PC-9 (cell line): ENCODE measurements at regions not wholly inside any gene's neighbourhood (a gene's known extent, or its start where the extent isn't known, plus 50 kb on each side); places are given as distances from the start of the nearest gene placed in this dataset.

Experiments used
- BruUV-seq: library from RNA; stranded (reverse); fragments of 400-500 nt; replicated peaks from 2 replicates; lab custom pipeline; 2021; lab: Mats Ljungman, UMichigan
- CTCF ChIA-PET: fragments of 300-600 bp; sonication (Branson Sonifier 250); formaldehyde crosslinking; loops from one replicate; lab custom pipeline; 2022; ENCODE audit warnings: antibody characterized with exemption; lab: Charles Lee
- POLR2A ChIA-PET: fragments of 300-600 bp; sonication (Branson Sonifier 250); formaldehyde crosslinking; loops from one replicate; lab custom pipeline; 2022; ENCODE audit warnings: antibody characterized with exemption; ENCODE audit not compliant: unreplicated experiment; lab: Charles Lee
- DNase-seq, 2 experiments: peaks; one replicate each; pipeline versions ENCODE4 v3.0.0 to v3.0.0-alpha.2; 2015 to 2022; ENCODE audit warnings: mixed read lengths in 1 of 2
- H2AFZ ChIP-seq: fragments of 200-600 bp; sonication (generic); 2 replicates; pipeline ENCODE4 v1.8.1; 2017; ENCODE audit warnings: antibody characterized with exemption
- H3F3A ChIP-seq: fragments of 200-600 bp; sonication (generic); 2 replicates; pipeline ENCODE4 v1.8.1; 2017; ENCODE audit warnings: antibody characterized with exemption, mild to moderate bottlenecking, low read depth; ENCODE audit not compliant: insufficient read depth
- H3K27ac ChIP-seq: fragments of 200-600 bp; sonication (generic); 2 replicates; pipeline ENCODE4 v1.6.1; 2016; ENCODE audit warnings: mixed run types
- H3K27me3 ChIP-seq: fragments of 200-600 bp; sonication (generic); 2 replicates; pipeline ENCODE4 v1.6.1; 2016; ENCODE audit warnings: low read depth, mixed run types; ENCODE audit not compliant: insufficient read depth
- H3K36me3 ChIP-seq: fragments of 200-600 bp; sonication (generic); 2 replicates; pipeline ENCODE4 v1.6.1; 2016; ENCODE audit warnings: low read depth, mixed run types
- H3K4me1 ChIP-seq: fragments of 200-600 bp; sonication (generic); replicated peaks from 2 replicates; pipeline ENCODE4 v1.6.1; 2016; ENCODE audit warnings: mixed run types; ENCODE audit not compliant: insufficient read depth
- H3K4me2 ChIP-seq: fragments of 200-600 bp; sonication (generic); 2 replicates; pipeline ENCODE4 v1.6.1; 2017; ENCODE audit warnings: mixed run types
- H3K4me3 ChIP-seq: fragments of 200-600 bp; sonication (generic); 2 replicates; pipeline ENCODE4 v1.6.1; 2016; ENCODE audit warnings: mixed run types
- H3K79me2 ChIP-seq: fragments of 200-600 bp; sonication (generic); 2 replicates; pipeline ENCODE4 v1.6.1; 2017; ENCODE audit warnings: low read depth, mixed run types
- H3K9me2 ChIP-seq: fragments of 200-600 bp; sonication (generic); 2 replicates; pipeline ENCODE4 v1.8.1; 2017; ENCODE audit warnings: mild to moderate bottlenecking; ENCODE audit not compliant: insufficient read depth
- H3K9me3 ChIP-seq: fragments of 200-600 bp; sonication (generic); 2 replicates; pipeline ENCODE4 v1.8.1; 2016; ENCODE audit warnings: low read depth; ENCODE audit not compliant: insufficient read depth
- H4K20me1 ChIP-seq: fragments of 200-600 bp; sonication (generic); 2 replicates; pipeline ENCODE4 v1.8.1; 2017; ENCODE audit not compliant: insufficient read depth
- CTCF ChIP-seq: fragments of 200-600 bp; sonication (generic); conservative IDR thresholded peaks from 2 replicates; pipeline ENCODE4 v1.6.1; 2017; ENCODE audit warnings: mixed run types, antibody characterized with exemption, mild to moderate bottlenecking, moderate library complexity
- EZH2 ChIP-seq: fragments of 200-600 bp; sonication (generic); IDR thresholded peaks from 2 replicates; pipeline ENCODE4 v1.8.0; 2017; ENCODE audit warnings: antibody characterized with exemption, low read depth
- intact Hi-C: fragments of 100-400 bp; cut with micrococcal nuclease; formaldehyde crosslinking; loops from one replicate; pipeline ENCODE4 v1.10.0; 2022; ENCODE audit not compliant: unreplicated experiment

DNA sequence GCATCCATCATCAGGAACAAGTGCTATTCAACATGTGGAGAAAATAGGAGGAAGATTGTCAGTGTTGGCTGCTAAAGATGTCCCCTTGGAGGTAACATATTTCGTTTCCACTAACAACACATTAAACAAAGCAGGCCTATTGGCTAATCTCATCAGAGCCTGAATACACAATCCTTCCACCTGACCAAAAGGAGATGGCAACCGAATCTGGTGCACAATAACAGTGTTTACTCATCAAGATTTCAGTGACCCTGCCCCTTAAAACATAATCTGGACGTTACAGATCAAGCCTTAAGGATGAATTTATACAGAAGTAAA is 582.5 kb downstream of the EFNB2 start:
- intact Hi-C loops: no loop called here
- no peak for DNase-seq
- Histone ChIP-seq H4K20me1 (no peaks in the 10 kb centered on the region), H3K9me2 (no peaks in the 10 kb centered on the region), H3K4me3 (no peak overlapping the region), H3F3A (no peaks in the 10 kb centered on the region), H3K36me3 (no peaks in the 10 kb centered on the region), H3K27ac (no peak overlapping the region), H3K4me1 (no peaks in the 10 kb centered on the region), H2AFZ (0 out of 2 replicates have a peak overlapping the region, but pooled peaks have one; percentile 1), H3K4me2 (no peak overlapping the region), H3K79me2 (no peaks in the 10 kb centered on the region), H3K9me3 (0 out of 2 replicates have a peak, but pooled peaks cover 8% of the 10 kb centered on the region), H3K27me3 (no peaks in the 10 kb centered on the region)
- ChIA-PET POLR2A (no interaction called here), CTCF (no interaction called here)
- no peak for TF ChIP-seq CTCF
- no peak for TF ChIP-seq EZH2
- BruUV-seq: no TSS peak

- no peaks in the 10 kb centered on the region for H3K36me3 ChIP-seq
- H3K4me3 ChIP-seq: no peak overlapping the region
- no peak overlapping the region for H3K4me2 ChIP-seq
- TF ChIP-seq CTCF (no peak), EZH2 (no peak)
- H3K79me2 ChIP-seq: no peaks in the 10 kb centered on the region
- BruUV-seq: no TSS peak
- no peaks in the 10 kb centered on the region for H4K20me1 ChIP-seq
- POLR2A ChIA-PET: no interaction called here
- no peaks in the 10 kb centered on the region for H3K4me1 ChIP-seq
- no peaks in the 10 kb centered on the region for H3K27me3 ChIP-seq
- no peak overlapping the region for H3K27ac ChIP-seq
- no peak for DNase-seq
- 0 out of 2 replicates have a peak overlapping the region, but pooled peaks have one; percentile 1 for H2AFZ ChIP-seq
- H3K9me2 ChIP-seq: no peaks in the 10 kb centered on the region
- H3K9me3 ChIP-seq: 0 out of 2 replicates have a peak, but pooled peaks cover 3% of the 10 kb centered on the region
- CTCF ChIA-PET: no interaction called here
- intact Hi-C loops: no loop called here
- no peaks in the 10 kb centered on the region for H3F3A ChIP-seq
Measured at GRCh38 chr13:105952233-105952972, 583.1 kb downstream of the EFNB2 start.

GRCh38 chr13:105948143-105948542 is 587.3 kb downstream of the EFNB2 start:
- Histone ChIP-seq H3K9me2 (no peaks in the 10 kb centered on the region), H3K79me2 (no peaks in the 10 kb centered on the region), H3K36me3 (no peaks in the 10 kb centered on the region), H2AFZ (no peak overlapping the region), H3K27me3 (no peaks in the 10 kb centered on the region), H3K27ac (no peak overlapping the region), H3F3A (no peaks in the 10 kb centered on the region), H3K4me2 (no peak overlapping the region), H3K4me1 (no peaks in the 10 kb centered on the region), H3K4me3 (no peak overlapping the region), H4K20me1 (no peaks in the 10 kb centered on the region), H3K9me3 (0 out of 2 replicates have a peak, but pooled peaks cover 3% of the 10 kb centered on the region)
- no TSS peak for BruUV-seq
- no peak for DNase-seq
- intact Hi-C loops: no loop called here
- CTCF ChIA-PET: interaction anchor here (0.6 kb wide), 1 partner anchor 203 kb away, joined by 3 read pairs; no protein-coding TSS in a partner anchor
- POLR2A ChIA-PET: no interaction called here
- TF ChIP-seq CTCF (no peak), EZH2 (no peak)
